Kidney (tissue), 13 donors: ENCODE measurements at regions not wholly inside any gene's neighbourhood (a gene's known extent, or its start where the extent isn't known, plus 50 kb on each side); places are given as distances from the start of the nearest gene placed in this dataset.

Experiments
- DNase-seq, 5 donors: peaks; one replicate each; pipeline ENCODE4 v3.0.0-alpha.2; 2013 to 2020
- FAIRE-seq: peaks from 2 replicates; lab custom pipeline; 2012; peaks lifted over from hg19 to GRCh38; lab: Jason Lieb, UNC
- H3K27ac ChIP-seq, 2 donors: one replicate each; pipeline ENCODE4 v1.7.0; 2013; ENCODE audit warnings: low read depth in 2 of 2, low read length in 2 of 2, inconsistent platforms in 1 of 2
- H3K27me3 ChIP-seq: one replicate; pipeline ENCODE4 v1.7.1; 2013; ENCODE audit warnings: low read length, inconsistent platforms; ENCODE audit not compliant: control insufficient read depth, insufficient read depth
- H3K36me3 ChIP-seq, 3 donors: one replicate each; pipeline versions ENCODE4 v1.7.0 to v1.7.1; 2013; ENCODE audit warnings: low read length in 3 of 3, control low read depth in 1 of 3, inconsistent platforms in 1 of 3; ENCODE audit not compliant: insufficient read depth in 3 of 3, control insufficient read depth in 2 of 3
- H3K4me1 ChIP-seq, 3 donors: one replicate each; pipeline versions ENCODE4 v1.7.0 to v1.7.1; 2013; ENCODE audit warnings: low read length in 3 of 3, inconsistent platforms in 1 of 3, low read depth in 1 of 3; ENCODE audit not compliant: control insufficient read depth in 2 of 3, insufficient read depth in 2 of 3
- H3K4me3 ChIP-seq, 3 donors: one replicate each; pipeline versions ENCODE4 v1.7.0 to v1.8.1; 2013; ENCODE audit warnings: low read length in 3 of 3, control low read depth in 1 of 3, inconsistent platforms in 1 of 3
- H3K9ac ChIP-seq, 3 donors: one replicate each; pipeline versions ENCODE4 v1.7.0 to v1.7.1; 2013; ENCODE audit warnings: low read length in 3 of 3, control low read depth in 1 of 3, inconsistent platforms in 1 of 3
- H3K9me3 ChIP-seq, 3 donors: one replicate each; pipeline versions ENCODE4 v1.7.0 to v1.7.1; 2013; ENCODE audit warnings: low read length in 3 of 3, control low read depth in 1 of 3, inconsistent platforms in 1 of 3; ENCODE audit not compliant: control insufficient read depth in 2 of 3, insufficient read depth in 1 of 3
- intact Hi-C: fragments of 100-400 bp; cut with DNase I; formaldehyde crosslinking; loops from one replicate; pipeline ENCODE4 v1.11.1; 2022
- TF ChIP-seq, protein P1 (sequence below): IDR thresholded peaks from 3 replicates; pipeline ENCODE4 v1.5.1; 2012; ENCODE audit warnings: mild to moderate bottlenecking, moderate library complexity, borderline replicate concordance; ENCODE audit not compliant: insufficient read depth; ENCODE audit errors: extremely low read depth
- donor health status: control.
- donor health status: control.
- donor health status: control.
- donor health status: control.
- donor health status: control.
- donor health status: DM: yes; HTN: yes; CAD: no.
- donor health status: Normal renal cell carcinoma (clear cell type).

DNA sequence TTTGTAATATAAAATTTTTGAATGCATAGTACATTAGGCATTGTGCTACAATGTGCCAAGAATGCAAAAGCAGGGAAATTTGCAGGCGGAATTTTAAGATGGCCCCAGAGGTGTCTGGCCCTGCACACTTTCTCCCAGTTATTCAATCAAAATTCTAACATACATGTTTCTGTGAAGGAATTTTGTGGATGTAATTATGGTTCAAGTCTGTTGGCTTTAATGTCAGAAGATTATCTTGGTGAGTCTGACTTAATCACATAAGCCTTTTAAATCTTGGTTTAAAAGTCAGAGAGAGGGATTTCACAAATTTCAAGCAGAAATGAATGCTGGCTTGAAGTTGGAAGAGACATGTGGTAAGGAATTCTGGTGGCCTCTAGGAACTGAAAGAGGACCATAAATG is 423.4 kb upstream of the CCDC179 start:
- Histone ChIP-seq H3K4me1 (no peaks in the 10 kb centered on the region), H3K27ac (no peak overlapping the region), H3K27me3 (no peaks in the 10 kb centered on the region), H3K4me3 (no peak overlapping the region), H3K9me3 (no peaks in the 10 kb centered on the region), H3K36me3 (no peaks in the 10 kb centered on the region), H3K9ac (no peak overlapping the region)
- DNase-seq (no peak), FAIRE-seq (no peak)
- intact Hi-C loops, result no loop called here
- TF ChIP-seq, protein P1, sequence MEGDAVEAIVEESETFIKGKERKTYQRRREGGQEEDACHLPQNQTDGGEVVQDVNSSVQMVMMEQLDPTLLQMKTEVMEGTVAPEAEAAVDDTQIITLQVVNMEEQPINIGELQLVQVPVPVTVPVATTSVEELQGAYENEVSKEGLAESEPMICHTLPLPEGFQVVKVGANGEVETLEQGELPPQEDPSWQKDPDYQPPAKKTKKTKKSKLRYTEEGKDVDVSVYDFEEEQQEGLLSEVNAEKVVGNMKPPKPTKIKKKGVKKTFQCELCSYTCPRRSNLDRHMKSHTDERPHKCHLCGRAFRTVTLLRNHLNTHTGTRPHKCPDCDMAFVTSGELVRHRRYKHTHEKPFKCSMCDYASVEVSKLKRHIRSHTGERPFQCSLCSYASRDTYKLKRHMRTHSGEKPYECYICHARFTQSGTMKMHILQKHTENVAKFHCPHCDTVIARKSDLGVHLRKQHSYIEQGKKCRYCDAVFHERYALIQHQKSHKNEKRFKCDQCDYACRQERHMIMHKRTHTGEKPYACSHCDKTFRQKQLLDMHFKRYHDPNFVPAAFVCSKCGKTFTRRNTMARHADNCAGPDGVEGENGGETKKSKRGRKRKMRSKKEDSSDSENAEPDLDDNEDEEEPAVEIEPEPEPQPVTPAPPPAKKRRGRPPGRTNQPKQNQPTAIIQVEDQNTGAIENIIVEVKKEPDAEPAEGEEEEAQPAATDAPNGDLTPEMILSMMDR, result no peak

DNA sequence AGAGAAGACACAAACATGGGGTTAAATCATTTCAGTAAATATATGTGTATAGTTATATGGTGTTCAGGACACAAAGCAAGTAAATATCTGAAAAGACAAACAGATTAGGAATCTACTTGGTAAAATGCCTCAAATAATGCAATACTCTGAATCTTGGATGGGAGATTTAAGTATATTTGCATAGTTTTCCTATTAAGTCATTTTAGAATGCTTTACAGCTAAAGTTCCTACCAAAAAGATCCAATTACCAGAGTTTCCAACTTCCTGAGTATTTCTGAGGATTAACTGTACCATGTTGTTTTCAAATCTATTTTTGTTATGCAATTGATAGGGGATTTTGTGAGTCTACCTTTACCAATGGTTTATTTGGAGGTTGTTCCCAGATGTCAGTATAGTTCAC is 424.4 kb upstream of the CCDC179 start:
- TF ChIP-seq, protein P1, result no peak
- H3K9ac ChIP-seq, result no peak overlapping the region
- FAIRE-seq (no peak), DNase-seq (no peak)
- intact Hi-C loops, result no loop called here
- H3K4me1 ChIP-seq, result no peaks in the 10 kb centered on the region
- no peaks in the 10 kb centered on the region for H3K27me3 ChIP-seq
- no peaks in the 10 kb centered on the region for H3K36me3 ChIP-seq
- H3K27ac ChIP-seq, result no peak overlapping the region
- no peak overlapping the region for H3K4me3 ChIP-seq
- H3K9me3 ChIP-seq, result no peaks in the 10 kb centered on the region

DNA sequence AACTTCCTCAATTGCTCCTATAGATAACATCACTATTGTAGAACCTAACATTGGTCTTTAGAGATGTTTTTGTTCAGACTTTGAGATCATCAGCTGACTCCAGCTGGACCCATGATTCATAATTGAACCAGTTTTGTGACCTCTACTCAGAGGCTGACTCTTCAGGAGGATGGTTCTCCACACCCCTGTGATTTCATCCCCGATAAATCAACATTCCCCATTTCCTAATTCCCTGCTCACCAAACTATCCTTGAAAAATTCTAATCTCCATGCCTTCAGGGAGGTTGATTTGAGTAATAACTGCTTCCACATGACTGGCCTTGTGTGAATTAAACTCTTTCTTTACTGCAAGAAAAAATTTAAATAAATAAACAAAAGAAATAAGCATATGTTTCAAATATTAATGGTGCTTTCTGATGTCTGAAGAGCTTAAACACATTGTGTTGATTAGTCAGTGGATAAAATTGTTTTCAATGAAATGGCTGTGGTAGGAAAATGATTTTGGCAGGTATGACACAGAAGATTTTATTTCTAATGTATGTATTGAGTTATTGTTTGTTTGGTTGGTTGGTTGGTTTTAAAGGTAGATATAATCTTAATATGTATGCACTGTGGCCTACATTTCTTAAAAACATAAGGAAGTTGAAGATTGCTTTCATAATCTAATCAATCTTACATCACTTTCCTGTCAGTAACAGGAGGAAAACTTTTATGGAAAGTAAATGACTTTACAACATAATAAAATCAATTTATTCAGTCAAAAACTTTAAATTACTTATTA is 427.9 kb upstream of the CCDC179 start:
- no peaks in the 10 kb centered on the region for H3K36me3 ChIP-seq
- intact Hi-C loops, result no loop called here
- H3K27me3 ChIP-seq, result no peaks in the 10 kb centered on the region
- no peak overlapping the region for H3K4me3 ChIP-seq
- no peaks in the 10 kb centered on the region for H3K4me1 ChIP-seq
- H3K9ac ChIP-seq, result no peak overlapping the region
- TF ChIP-seq, protein P1, result no peak
- DNase-seq (peak in 2 of 5 donors; percentile 10 to 18), FAIRE-seq (no peak)
- no peak overlapping the region for H3K27ac ChIP-seq
- peaks cover 0 to 2% (median 0%) of the 10 kb centered on the region in 3 donors for H3K9me3 ChIP-seq
